Peyer's patch (tissue), 4 donors: ENCODE measurements at regions not wholly inside any gene's neighbourhood (a gene's known extent, or its start where the extent isn't known, plus 50 kb on each side); places are given as distances from the start of the nearest gene placed in this dataset.

Experiments
- DNase-seq, 3 donors: peaks; one replicate each; pipeline ENCODE4 v3.0.0-alpha.2; 2017 to 2019
- H3K27ac ChIP-seq, 4 donors: fragments of 200-600 bp; sonication (generic); one replicate each; pipeline ENCODE4 v1.5.1; 2016 to 2019
- H3K27me3 ChIP-seq, 2 donors: fragments of 200-600 bp; sonication (generic); one replicate each; pipeline ENCODE4 v1.5.1; 2019
- H3K36me3 ChIP-seq, 3 donors: fragments of 200-600 bp; sonication (generic); one replicate each; pipeline ENCODE4 v1.5.1; 2016 to 2019
- H3K4me1 ChIP-seq, 4 donors: fragments of 200-600 bp; sonication (generic); one replicate each; pipeline ENCODE4 v1.5.1; 2016 to 2019
- H3K4me3 ChIP-seq, 4 donors: fragments of 200-600 bp; sonication (generic); 1 replicate in 3 of 4; 2 replicates in 1 of 4; pipeline ENCODE4 v1.5.1; 2016 to 2019; ENCODE audit warnings: mild to moderate bottlenecking in 1 of 4
- H3K9me3 ChIP-seq, 4 donors: fragments of 200-600 bp; sonication (generic); one replicate each; pipeline ENCODE4 v1.5.1; 2016 to 2019; ENCODE audit warnings: mild to moderate bottlenecking in 1 of 4
- CTCF ChIP-seq, 6 experiments: fragments of 450-650 bp in 4 of 6; fragments of 200-600 bp in 2 of 6; sonication (generic) in 1 of 6; IDR thresholded peaks; one replicate each; pipeline ENCODE4 v1.5.1; 2017 to 2019; ENCODE audit warnings: antibody characterized with exemption in 6 of 6, mild to moderate bottlenecking in 3 of 6, moderate library complexity in 1 of 6
- POLR2A ChIP-seq, 2 donors: fragments of 450-650 bp; IDR thresholded peaks; one replicate each; pipeline ENCODE4 v1.5.1; 2017; ENCODE audit warnings: antibody characterized with exemption in 2 of 2, mild to moderate bottlenecking in 2 of 2, moderate library complexity in 2 of 2

GRCh38 chr3:22928216-22929110 lies 274.7 kb upstream of the UBE2E2 start:
- no peak overlapping the region for H3K27ac ChIP-seq
- no peaks in the 10 kb centered on the region for H3K4me1 ChIP-seq
- no peaks in the 10 kb centered on the region for H3K9me3 ChIP-seq
- no peaks in the 10 kb centered on the region for H3K27me3 ChIP-seq
- TF ChIP-seq CTCF (IDR thresholded peaks at IDR 0.05) (no peak), POLR2A (IDR thresholded peaks at IDR 0.05) (no peak)
- no peak for DNase-seq
- H3K4me3 ChIP-seq = no peak overlapping the region
- no peaks in the 10 kb centered on the region for H3K36me3 ChIP-seq

GRCh38 chr3:22933051-22933840 lies 269.9 kb upstream of the UBE2E2 start:
- H3K27ac ChIP-seq = no peak overlapping the region
- no peak for DNase-seq
- H3K4me1 ChIP-seq = no peaks in the 10 kb centered on the region
- no peak for TF ChIP-seq POLR2A (IDR thresholded peaks at IDR 0.05)
- TF ChIP-seq CTCF (IDR thresholded peaks at IDR 0.05) = no peak
- no peak overlapping the region for H3K4me3 ChIP-seq
- H3K9me3 ChIP-seq = no peaks in the 10 kb centered on the region
- H3K36me3 ChIP-seq = no peaks in the 10 kb centered on the region
- H3K27me3 ChIP-seq = no peaks in the 10 kb centered on the region

GRCh38 chr3:22933841-22934116 lies 269.3 kb upstream of the UBE2E2 start:
- no peak overlapping the region for H3K27ac ChIP-seq
- no peaks in the 10 kb centered on the region for H3K4me1 ChIP-seq
- DNase-seq = no peak
- H3K9me3 ChIP-seq = no peaks in the 10 kb centered on the region
- no peak overlapping the region for H3K4me3 ChIP-seq
- H3K27me3 ChIP-seq = no peaks in the 10 kb centered on the region
- TF ChIP-seq POLR2A (IDR thresholded peaks at IDR 0.05) (no peak), CTCF (IDR thresholded peaks at IDR 0.05) (no peak)
- no peaks in the 10 kb centered on the region for H3K36me3 ChIP-seq

- no peak for DNase-seq
- H3K4me3 ChIP-seq = no peak overlapping the region
- no peak overlapping the region for H3K27ac ChIP-seq
- TF ChIP-seq POLR2A (IDR thresholded peaks at IDR 0.05) (no peak), CTCF (IDR thresholded peaks at IDR 0.05) (no peak)
- H3K36me3 ChIP-seq = no peaks in the 10 kb centered on the region
- no peaks in the 10 kb centered on the region for H3K27me3 ChIP-seq
- H3K4me1 ChIP-seq = no peaks in the 10 kb centered on the region
- H3K9me3 ChIP-seq = no peaks in the 10 kb centered on the region
These were observed 268.1 kb upstream of the UBE2E2 start for GRCh38 chr3:22935040-22935439.

GRCh38 chr3:22937536-22937935 lies 265.6 kb upstream of the UBE2E2 start:
- Histone ChIP-seq H3K27me3 (no peaks in the 10 kb centered on the region), H3K27ac (no peak overlapping the region)

More at GRCh38 chr3:22937536-22937935, 265.6 kb upstream of the UBE2E2 start:
- Histone ChIP-seq H3K4me3 (no peak overlapping the region), H3K9me3 (no peaks in the 10 kb centered on the region), H3K4me1 (no peaks in the 10 kb centered on the region), H3K36me3 (no peaks in the 10 kb centered on the region)
- DNase-seq = no peak
- TF ChIP-seq POLR2A (IDR thresholded peaks at IDR 0.05) = no peak
- TF ChIP-seq CTCF (IDR thresholded peaks at IDR 0.05) = no peak
